K562 (cell line): ENCODE measurements at regions not wholly inside any gene's neighbourhood (a gene's known extent, or its start where the extent isn't known, plus 50 kb on each side); places are given as distances from the start of the nearest gene placed in this dataset.

Experiments used
- ATAC-seq: fragments of 200-7000 bp; cut with Tn5 transposase; 3 replicates; pipeline ENCODE4 v1.9.1; 2020; ENCODE audit warnings: moderate library complexity
- BruUV-seq: library from RNA; stranded (reverse); fragments of 400-500 nt; replicated peaks from 2 replicates; lab custom pipeline; 2021; lab: Mats Ljungman, UMichigan
- CTCF ChIA-PET: fragments of 300-600 bp; formaldehyde crosslinking; extraction: SDS; loops from one replicate; lab custom pipeline; 2021; ENCODE audit warnings: low intra/inter-chr PET ratio; lab: Yijun Ruan, JAX
- POLR2A ChIA-PET: fragments of 300-600, 350-650 bp; sonication (Branson Sonifier 250); formaldehyde crosslinking; extraction: SDS; loops from one replicate; lab custom pipeline; 2021; ENCODE audit warnings: antibody characterized with exemption, inconsistent platforms; lab: Yijun Ruan, JAX
- DNase-seq, 4 experiments: peaks; one replicate each; pipeline versions ENCODE4 v3.0.0 to v3.0.0-alpha.2; 2011 to 2018; ENCODE audit warnings: low spot score in 3 of 4, mixed read lengths in 3 of 4; ENCODE audit errors: extremely low read depth in 1 of 4
- FAIRE-seq: peaks from 2 replicates; lab custom pipeline; 2011; peaks lifted over from hg19 to GRCh38; lab: Jason Lieb, UNC
- H2AFZ ChIP-seq: 2 replicates; pipeline ENCODE4 v1.6.0; 2011; ENCODE audit warnings: low read depth, low read length, control low read depth, inconsistent platforms
- H3K27ac ChIP-seq: fragments of 200-600 bp; 3 replicates; pipeline ENCODE4 v1.8.0; 2011; ENCODE audit warnings: low read depth, mild to moderate bottlenecking, control low read depth, inconsistent platforms, low read length, moderate library complexity, mixed read lengths; ENCODE audit errors: extremely low read depth
- H3K27me3 ChIP-seq, 2 experiments: fragments of 300-600 bp in 1 of 2; 2 replicates in 1 of 2; 3 replicates in 1 of 2; pipeline versions ENCODE4 v1.6.0 to v1.8.0; 2011; ENCODE audit warnings: inconsistent platforms in 2 of 2, low read length in 2 of 2, mild to moderate bottlenecking in 1 of 2, mixed read lengths in 1 of 2, moderate library complexity in 1 of 2; ENCODE audit not compliant: control insufficient read depth in 2 of 2, insufficient read depth in 2 of 2
- H3K36me3 ChIP-seq: fragments of 300-600 bp; 3 replicates; pipeline ENCODE4 v1.8.0; 2011; ENCODE audit warnings: mild to moderate bottlenecking, low read length, inconsistent platforms; ENCODE audit not compliant: control insufficient read depth, insufficient read depth
- H3K4me1 ChIP-seq, 2 experiments: fragments of 200-600 bp in 1 of 2; replicated peaks in 1 of 2; 2 replicates in 1 of 2; 3 replicates in 1 of 2; pipeline versions ENCODE4 v1.5.1 to v1.8.0; 2011; ENCODE audit warnings: inconsistent platforms in 2 of 2, low read length in 2 of 2, mild to moderate bottlenecking in 1 of 2, mixed read lengths in 1 of 2, moderate library complexity in 1 of 2; ENCODE audit not compliant: control insufficient read depth in 2 of 2, insufficient read depth in 2 of 2
- H3K4me2 ChIP-seq: 2 replicates; pipeline ENCODE4 v1.6.1; 2011; ENCODE audit warnings: low read length, control low read depth, inconsistent platforms, mixed read lengths; ENCODE audit not compliant: insufficient read depth
- H3K4me3 ChIP-seq: fragments of 200-600 bp; sonication (generic), shearing (Covaris generic); 2 replicates; pipeline ENCODE4 v1.5.1; 2016; ENCODE audit warnings: control low read depth, inconsistent platforms
- H3K79me2 ChIP-seq: fragments of 200-600 bp; 3 replicates; pipeline ENCODE4 v1.8.0; 2011; ENCODE audit warnings: low read length, inconsistent platforms; ENCODE audit not compliant: control insufficient read depth, insufficient read depth
- H3K9ac ChIP-seq, 2 experiments: 2 replicates each; pipeline versions ENCODE4 v1.6.0 to v1.6.1; 2011; ENCODE audit warnings: low read depth in 2 of 2, low read length in 2 of 2, control low read depth in 1 of 2, inconsistent platforms in 1 of 2, mild to moderate bottlenecking in 1 of 2, mixed read lengths in 1 of 2; ENCODE audit not compliant: insufficient read depth in 1 of 2
- H3K9me1 ChIP-seq: one replicate; pipeline ENCODE4 v1.6.0; 2011; ENCODE audit warnings: inconsistent platforms, mild to moderate bottlenecking, low read length, moderate library complexity; ENCODE audit not compliant: control insufficient read depth, insufficient read depth
- H3K9me3 ChIP-seq: replicated peaks from 2 replicates; pipeline ENCODE4 v1.5.1; 2011; ENCODE audit warnings: low read depth, low read length, inconsistent platforms; ENCODE audit not compliant: control insufficient read depth, insufficient read depth
- H4K20me1 ChIP-seq: replicated peaks from 2 replicates; pipeline ENCODE4 v1.6.1; 2011; ENCODE audit warnings: low read length, inconsistent platforms, mixed read lengths; ENCODE audit not compliant: control insufficient read depth, insufficient read depth
- EP300 ChIP-seq: IDR thresholded peaks from 2 replicates; pipeline ENCODE4 v1.6.1; 2012; ENCODE audit warnings: low read length, improper control_type of control experiment
- EP400 ChIP-seq: fragments of 450-650 bp; IDR thresholded peaks from 2 replicates; pipeline ENCODE4 v1.6.1; 2017; ENCODE audit warnings: antibody characterized with exemption, mild to moderate bottlenecking, moderate library complexity
- GABPB1 ChIP-seq: sonication (generic); formaldehyde crosslinking; IDR thresholded peaks from 2 replicates; pipeline ENCODE4 v1.8.0; 2022; ENCODE audit warnings: mild to moderate bottlenecking, missing genetic modification reagents
- HNRNPLL ChIP-seq: fragments of 200-400 bp; formaldehyde crosslinking; IDR thresholded peaks from 2 replicates; pipeline ENCODE4 v1.6.1; 2017; ENCODE audit warnings: low read length, low read depth, mild to moderate bottlenecking; ENCODE audit not compliant: poor library complexity, severe bottlenecking
- PHF21A ChIP-seq: fragments of 450-650 bp; IDR thresholded peaks from 2 replicates; pipeline ENCODE4 v1.6.1; 2017; ENCODE audit warnings: low read depth, borderline replicate concordance
- SIN3B ChIP-seq: fragments of 450-650 bp; IDR thresholded peaks from 2 replicates; pipeline ENCODE4 v1.6.1; 2017; ENCODE audit warnings: low read depth, mild to moderate bottlenecking, moderate library complexity
- SNIP1 ChIP-seq: fragments of 450-650 bp; IDR thresholded peaks from 2 replicates; pipeline ENCODE4 v1.7.1; 2017; ENCODE audit warnings: low read depth, mild to moderate bottlenecking
- ZNF143 ChIP-seq: sonication (generic); formaldehyde crosslinking; IDR thresholded peaks from 2 replicates; pipeline ENCODE4 v1.9.0; 2022; ENCODE audit warnings: mild to moderate bottlenecking, missing genetic modification reagents
- ZNF644 ChIP-seq: fragments of 200-800 bp; sonication (Bioruptor generic); IDR thresholded peaks from 2 replicates; pipeline ENCODE4 v1.6.1; 2016; ENCODE audit warnings: low read depth, missing genetic modification characterization, missing compliant biosample characterization
- WGBS: fragments of 100-300 bp; shearing (Covaris generic); methylation state at CpG from one replicate; pipeline ENCODE4 v1.1.6; 2016; ENCODE audit warnings: low coverage, mixed read lengths; ENCODE audit not compliant: insufficient coverage; ENCODE audit errors: missing lambda C conversion rate; 5-methylcytosine and 5-hydroxymethylcytosine counted together
- in situ Hi-C: fragments of 300-500 bp; cut with MboI; formaldehyde crosslinking; loops from 4 replicates; pipeline ENCODE4 v1.15.0; 2018; ENCODE audit warnings: inconsistent platforms, mixed read lengths
- intact Hi-C: fragments of 100-400 bp; cut with micrococcal nuclease; formaldehyde crosslinking; loops from 2 replicates; pipeline ENCODE4 v1.14.2; 2022
- TF ChIP-seq, protein P1 (sequence below): fragments of 250-450 bp; sonication (Bioruptor Pico); IDR thresholded peaks from 2 replicates; pipeline ENCODE4 v1.4.0; 2020; ENCODE audit warnings: mild to moderate bottlenecking, moderate library complexity
- TF ChIP-seq, protein P2 (sequence below): fragments of 250-450 bp; sonication (Bioruptor Pico); IDR thresholded peaks from 2 replicates; pipeline ENCODE4 v1.4.0; 2020; ENCODE audit warnings: mild to moderate bottlenecking, moderate library complexity, borderline replicate concordance

GRCh38 chr9:117511852-117512481 lies 97.1 kb upstream of the ASTN2 start:
- no peaks in the 10 kb centered on the region for H3K4me1 ChIP-seq
- TF ChIP-seq ZNF143 = no peak
- TF ChIP-seq HNRNPLL = no peak
- TF ChIP-seq SIN3B = no peak
- TF ChIP-seq GABPB1 (CRISPR knock-in tag) = no peak
- no peaks in the 10 kb centered on the region for H3K79me2 ChIP-seq
- FAIRE-seq (no peak), DNase-seq (no peak), ATAC-seq (no peak)
- CTCF ChIA-PET = no interaction called here
- H2AFZ ChIP-seq = no peak overlapping the region
- intact Hi-C loops = no loop called here
- no peaks in the 10 kb centered on the region; the same call in none of the 2 replicates for H3K9me3 ChIP-seq
- H3K9ac ChIP-seq = no peak overlapping the region
- WGBS = 3% methylated on average over 4 of the region's 4 CpGs
- no peak overlapping the region for H3K4me3 ChIP-seq
- no peaks in the 10 kb centered on the region for H3K9me1 ChIP-seq
- no peaks in the 10 kb centered on the region for H4K20me1 ChIP-seq
- POLR2A ChIA-PET = no interaction called here
- H3K4me2 ChIP-seq = no peak overlapping the region
- no TSS peak for BruUV-seq
- no peak overlapping the region for H3K27ac ChIP-seq
- in situ Hi-C loops = no loop called here
- no peaks in the 10 kb centered on the region for H3K27me3 ChIP-seq
- no peaks in the 10 kb centered on the region for H3K36me3 ChIP-seq

GRCh38 chr9:117496307-117496706 lies 81.5 kb upstream of the ASTN2 start:
- H2AFZ ChIP-seq = no peak overlapping the region
- H3K36me3 ChIP-seq = no peaks in the 10 kb centered on the region
- H4K20me1 ChIP-seq = no peaks in the 10 kb centered on the region
- no peak overlapping the region for H3K9ac ChIP-seq
- no TSS peak for BruUV-seq
- no peaks in the 10 kb centered on the region for H3K9me1 ChIP-seq
- in situ Hi-C loops = no loop called here
- WGBS = 6% methylated on average over 2 of the region's 2 CpGs
- H3K9me3 ChIP-seq = no peaks in the 10 kb centered on the region
- no peaks in the 10 kb centered on the region for H3K79me2 ChIP-seq
- DNase-seq (no peak), FAIRE-seq (no peak), ATAC-seq (no peak)
- H3K4me3 ChIP-seq = no peak overlapping the region
- intact Hi-C loops = no loop called here
- H3K4me1 ChIP-seq = no peaks in the 10 kb centered on the region
- H3K27me3 ChIP-seq = no peaks in the 10 kb centered on the region
- no peak overlapping the region for H3K4me2 ChIP-seq
- CTCF ChIA-PET = no interaction called here
- H3K27ac ChIP-seq = no peak overlapping the region
- POLR2A ChIA-PET = no interaction called here
- TF ChIP-seq, protein P1, sequence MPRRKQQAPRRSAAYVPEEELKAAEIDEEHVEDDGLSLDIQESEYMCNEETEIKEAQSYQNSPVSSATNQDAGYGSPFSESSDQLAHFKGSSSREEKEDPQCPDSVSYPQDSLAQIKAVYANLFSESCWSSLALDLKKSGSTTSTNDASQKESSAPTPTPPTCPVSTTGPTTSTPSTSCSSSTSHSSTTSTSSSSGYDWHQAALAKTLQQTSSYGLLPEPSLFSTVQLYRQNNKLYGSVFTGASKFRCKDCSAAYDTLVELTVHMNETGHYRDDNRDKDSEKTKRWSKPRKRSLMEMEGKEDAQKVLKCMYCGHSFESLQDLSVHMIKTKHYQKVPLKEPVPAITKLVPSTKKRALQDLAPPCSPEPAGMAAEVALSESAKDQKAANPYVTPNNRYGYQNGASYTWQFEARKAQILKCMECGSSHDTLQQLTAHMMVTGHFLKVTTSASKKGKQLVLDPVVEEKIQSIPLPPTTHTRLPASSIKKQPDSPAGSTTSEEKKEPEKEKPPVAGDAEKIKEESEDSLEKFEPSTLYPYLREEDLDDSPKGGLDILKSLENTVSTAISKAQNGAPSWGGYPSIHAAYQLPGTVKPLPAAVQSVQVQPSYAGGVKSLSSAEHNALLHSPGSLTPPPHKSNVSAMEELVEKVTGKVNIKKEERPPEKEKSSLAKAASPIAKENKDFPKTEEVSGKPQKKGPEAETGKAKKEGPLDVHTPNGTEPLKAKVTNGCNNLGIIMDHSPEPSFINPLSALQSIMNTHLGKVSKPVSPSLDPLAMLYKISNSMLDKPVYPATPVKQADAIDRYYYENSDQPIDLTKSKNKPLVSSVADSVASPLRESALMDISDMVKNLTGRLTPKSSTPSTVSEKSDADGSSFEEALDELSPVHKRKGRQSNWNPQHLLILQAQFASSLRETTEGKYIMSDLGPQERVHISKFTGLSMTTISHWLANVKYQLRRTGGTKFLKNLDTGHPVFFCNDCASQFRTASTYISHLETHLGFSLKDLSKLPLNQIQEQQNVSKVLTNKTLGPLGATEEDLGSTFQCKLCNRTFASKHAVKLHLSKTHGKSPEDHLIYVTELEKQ (CRISPR knock-in tag) = no peak
- TF ChIP-seq EP400 (no peak), PHF21A (no peak), ZNF644 (no peak), SNIP1 (no peak), EP300 (no peak)
- TF ChIP-seq, protein P2, sequence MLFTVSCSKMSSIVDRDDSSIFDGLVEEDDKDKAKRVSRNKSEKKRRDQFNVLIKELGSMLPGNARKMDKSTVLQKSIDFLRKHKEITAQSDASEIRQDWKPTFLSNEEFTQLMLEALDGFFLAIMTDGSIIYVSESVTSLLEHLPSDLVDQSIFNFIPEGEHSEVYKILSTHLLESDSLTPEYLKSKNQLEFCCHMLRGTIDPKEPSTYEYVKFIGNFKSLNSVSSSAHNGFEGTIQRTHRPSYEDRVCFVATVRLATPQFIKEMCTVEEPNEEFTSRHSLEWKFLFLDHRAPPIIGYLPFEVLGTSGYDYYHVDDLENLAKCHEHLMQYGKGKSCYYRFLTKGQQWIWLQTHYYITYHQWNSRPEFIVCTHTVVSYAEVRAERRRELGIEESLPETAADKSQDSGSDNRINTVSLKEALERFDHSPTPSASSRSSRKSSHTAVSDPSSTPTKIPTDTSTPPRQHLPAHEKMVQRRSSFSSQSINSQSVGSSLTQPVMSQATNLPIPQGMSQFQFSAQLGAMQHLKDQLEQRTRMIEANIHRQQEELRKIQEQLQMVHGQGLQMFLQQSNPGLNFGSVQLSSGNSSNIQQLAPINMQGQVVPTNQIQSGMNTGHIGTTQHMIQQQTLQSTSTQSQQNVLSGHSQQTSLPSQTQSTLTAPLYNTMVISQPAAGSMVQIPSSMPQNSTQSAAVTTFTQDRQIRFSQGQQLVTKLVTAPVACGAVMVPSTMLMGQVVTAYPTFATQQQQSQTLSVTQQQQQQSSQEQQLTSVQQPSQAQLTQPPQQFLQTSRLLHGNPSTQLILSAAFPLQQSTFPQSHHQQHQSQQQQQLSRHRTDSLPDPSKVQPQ = no peak
